T-helper 2 cell treated with Interferon-gamma antibody and Interleukin-4, amounts not matched to agents 100 ng/mL and 5 ng/mL, for 36 hours (primary cell): ENCODE measurements at regions not wholly inside any gene's neighbourhood (a gene's known extent, or its start where the extent isn't known, plus 50 kb on each side); places are given as distances from the start of the nearest gene placed in this dataset.

ENCODE experiments used
- intact Hi-C: fragments of 100-400 bp; cut with micrococcal nuclease; formaldehyde crosslinking; loops from one replicate; pipeline ENCODE4 v1.15.1; 2023

GRCh38 chr5:175116466-175117048, 327.4 kb downstream of the DRD1 start:
- intact Hi-C loops: no loop called here

GRCh38 chr5:175115831-175116230, 328.2 kb downstream of the DRD1 start:
- intact Hi-C loops: no loop called here

GRCh38 chr5:175113947-175114346, 330.0 kb downstream of the DRD1 start:
- intact Hi-C loops: no loop called here

GRCh38 chr5:175109058-175109755, 334.8 kb downstream of the DRD1 start:
- intact Hi-C loops: no loop called here

- intact Hi-C loops: no loop called here
These were observed 336.1 kb downstream of the DRD1 start for GRCh38 chr5:175107865-175108264.

- intact Hi-C loops: no loop called here
These were observed 336.9 kb downstream of the DRD1 start for GRCh38 chr5:175107028-175107588.

GRCh38 chr5:175104677-175105076, 339.3 kb downstream of the DRD1 start:
- intact Hi-C loops: no loop called here

- intact Hi-C loops: no loop called here
These were observed 340.2 kb downstream of the DRD1 start for GRCh38 chr5:175103746-175104145.

GRCh38 chr5:175102717-175103116, 341.3 kb downstream of the DRD1 start:
- intact Hi-C loops: no loop called here

- intact Hi-C loops: no loop called here
These were observed 345.7 kb downstream of the DRD1 start for GRCh38 chr5:175098301-175098700.

- intact Hi-C loops: no loop called here
These were observed 347.4 kb downstream of the DRD1 start for GRCh38 chr5:175096469-175097165.

- intact Hi-C loops: no loop called here
These were observed 349.5 kb downstream of the DRD1 start for GRCh38 chr5:175094461-175094860.

GRCh38 chr5:175092691-175093090, 351.3 kb downstream of the DRD1 start:
- intact Hi-C loops: no loop called here

- intact Hi-C loops: no loop called here
These were observed 355.0 kb downstream of the DRD1 start for GRCh38 chr5:175088963-175089362.

- intact Hi-C loops: no loop called here
These were observed 358.6 kb downstream of the MSX2 start for GRCh38 chr5:175082866-175083590.

- intact Hi-C loops: no loop called here
These were observed 358.0 kb downstream of the MSX2 start for GRCh38 chr5:175082346-175082745.

- intact Hi-C loops: no loop called here
These were observed 355.3 kb downstream of the MSX2 start for GRCh38 chr5:175079707-175080106.

- intact Hi-C loops: no loop called here
These were observed 345.9 kb downstream of the MSX2 start for GRCh38 chr5:175070283-175070682.

GRCh38 chr5:175060257-175060656, 335.9 kb downstream of the MSX2 start:
- intact Hi-C loops: no loop called here

- intact Hi-C loops: no loop called here
These were observed 335.4 kb downstream of the MSX2 start for GRCh38 chr5:175059687-175060211.

GRCh38 chr5:175056831-175057230, 332.4 kb downstream of the MSX2 start:
- intact Hi-C loops: no loop called here
